C4-2B (cell line): ENCODE measurements at regions not wholly inside any gene's neighbourhood (a gene's known extent, or its start where the extent isn't known, plus 50 kb on each side); places are given as distances from the start of the nearest gene placed in this dataset.

Experiments
- ZFX ChIP-seq: fragments of 450-650 bp; IDR thresholded peaks from 2 replicates; pipeline ENCODE4 v1.6.1; 2017
- TF ChIP-seq, protein P1 (sequence below): fragments of 450-650 bp; conservative IDR thresholded peaks from 2 replicates; pipeline ENCODE4 v1.5.1; 2017; ENCODE audit warnings: mild to moderate bottlenecking

GRCh38 chr12:98456576-98457573, 58.5 kb upstream of the TMPO start:
- TF ChIP-seq, protein P1, sequence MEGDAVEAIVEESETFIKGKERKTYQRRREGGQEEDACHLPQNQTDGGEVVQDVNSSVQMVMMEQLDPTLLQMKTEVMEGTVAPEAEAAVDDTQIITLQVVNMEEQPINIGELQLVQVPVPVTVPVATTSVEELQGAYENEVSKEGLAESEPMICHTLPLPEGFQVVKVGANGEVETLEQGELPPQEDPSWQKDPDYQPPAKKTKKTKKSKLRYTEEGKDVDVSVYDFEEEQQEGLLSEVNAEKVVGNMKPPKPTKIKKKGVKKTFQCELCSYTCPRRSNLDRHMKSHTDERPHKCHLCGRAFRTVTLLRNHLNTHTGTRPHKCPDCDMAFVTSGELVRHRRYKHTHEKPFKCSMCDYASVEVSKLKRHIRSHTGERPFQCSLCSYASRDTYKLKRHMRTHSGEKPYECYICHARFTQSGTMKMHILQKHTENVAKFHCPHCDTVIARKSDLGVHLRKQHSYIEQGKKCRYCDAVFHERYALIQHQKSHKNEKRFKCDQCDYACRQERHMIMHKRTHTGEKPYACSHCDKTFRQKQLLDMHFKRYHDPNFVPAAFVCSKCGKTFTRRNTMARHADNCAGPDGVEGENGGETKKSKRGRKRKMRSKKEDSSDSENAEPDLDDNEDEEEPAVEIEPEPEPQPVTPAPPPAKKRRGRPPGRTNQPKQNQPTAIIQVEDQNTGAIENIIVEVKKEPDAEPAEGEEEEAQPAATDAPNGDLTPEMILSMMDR: no peak
- TF ChIP-seq ZFX: no peak
